ENCODE measurements at regions not wholly inside any gene's neighbourhood (a gene's known extent, or its start where the extent isn't known, plus 50 kb on each side); places are given as distances from the start of the nearest gene placed in this dataset.
A peak's percentile ranks its signal among the peaks of the same experiment; 100 is the strongest.
"Not testable (repeated sequence)": the region's sequence is repeated elsewhere in the genome, so short reads cannot be mapped to it uniquely, and the experiment has no call there.

DNA sequence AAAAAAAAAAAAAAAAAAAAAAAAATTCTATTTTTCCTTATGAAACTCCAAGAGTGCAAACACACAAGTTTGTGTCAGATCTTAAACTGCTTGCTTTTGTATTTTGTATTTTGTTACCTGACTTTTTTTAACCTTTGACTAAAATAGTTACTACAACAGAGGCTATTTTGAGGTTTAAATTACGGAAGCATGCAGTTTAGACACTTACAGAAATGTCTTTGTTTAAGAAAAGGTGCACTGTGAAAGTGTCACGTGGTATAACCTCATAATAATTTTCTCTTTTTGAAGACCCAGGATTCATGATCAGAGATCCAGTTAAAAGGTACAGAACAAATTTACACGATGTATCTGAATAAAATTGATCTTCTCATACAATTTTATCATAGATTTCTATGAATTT is 152.4 kb downstream of the SPIN4 start:
- DNase-seq; in situ Hi-C loops (cut with HindIII; ENCODE audit: low pct_ligation_motif_present, low pct_unique_long_range_greater_than_20kb, low sequenced_read_pairs): not testable (repeated sequence)

DNA sequence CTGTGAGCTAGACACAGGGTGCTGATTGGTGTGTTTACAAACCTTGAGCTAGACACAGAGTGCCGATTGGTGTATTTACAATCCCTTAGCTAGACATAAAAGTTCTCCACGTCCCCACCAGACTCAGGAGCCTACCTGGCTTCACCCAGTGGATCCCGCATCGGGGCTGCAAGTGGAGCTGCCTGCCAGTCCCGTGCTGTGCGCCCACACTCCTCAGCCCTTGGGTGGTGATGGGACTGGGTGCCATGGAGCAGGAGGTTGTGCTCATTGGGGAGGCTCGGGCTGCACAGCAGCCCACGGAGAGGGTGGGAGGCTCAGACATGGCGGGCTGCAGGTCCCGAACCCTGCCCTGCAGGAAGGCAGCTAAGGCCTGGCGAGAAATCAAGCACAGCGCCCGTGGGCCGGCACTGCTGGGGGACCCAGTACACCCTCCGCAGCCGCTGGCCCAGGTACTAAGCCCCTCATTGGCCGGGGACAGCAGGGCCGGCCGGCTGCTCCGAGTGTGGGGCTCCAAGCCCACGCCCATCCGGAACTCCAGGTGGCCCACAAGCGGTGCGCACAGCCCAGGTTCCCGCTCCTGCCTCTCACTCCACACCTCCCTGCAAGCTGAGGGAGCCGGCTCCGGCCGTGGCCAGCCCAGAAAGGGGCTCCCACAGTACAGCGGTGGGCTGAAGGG is 158.6 kb downstream of the SPIN4 start:
- DNase-seq; in situ Hi-C loops (cut with HindIII; ENCODE audit: low pct_ligation_motif_present, low pct_unique_long_range_greater_than_20kb, low sequenced_read_pairs): not testable (repeated sequence)

DNA sequence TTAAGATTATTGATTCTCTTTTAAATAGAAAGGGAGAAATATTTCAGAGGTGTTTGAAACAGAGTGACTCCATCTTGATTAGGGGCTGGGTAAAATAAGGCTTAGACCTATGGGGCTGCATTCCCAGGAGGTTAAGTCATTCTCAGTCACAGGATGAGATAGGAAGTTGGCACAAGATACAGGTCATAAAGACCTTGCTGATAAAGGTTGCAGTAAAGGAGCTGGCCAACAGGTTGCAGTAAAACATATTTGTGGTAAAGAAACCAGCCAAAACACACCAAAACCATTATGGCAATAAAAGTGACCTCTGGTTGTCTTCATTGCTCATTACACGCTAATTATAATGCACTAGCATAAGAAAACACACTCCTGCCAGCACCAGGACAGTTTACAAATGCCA is 165.0 kb downstream of the SPIN4 start:
- in situ Hi-C loops (cut with HindIII; ENCODE audit: low pct_ligation_motif_present, low pct_unique_long_range_greater_than_20kb, low sequenced_read_pairs) = no loop called here
- peak; percentile 65 for DNase-seq

DNA sequence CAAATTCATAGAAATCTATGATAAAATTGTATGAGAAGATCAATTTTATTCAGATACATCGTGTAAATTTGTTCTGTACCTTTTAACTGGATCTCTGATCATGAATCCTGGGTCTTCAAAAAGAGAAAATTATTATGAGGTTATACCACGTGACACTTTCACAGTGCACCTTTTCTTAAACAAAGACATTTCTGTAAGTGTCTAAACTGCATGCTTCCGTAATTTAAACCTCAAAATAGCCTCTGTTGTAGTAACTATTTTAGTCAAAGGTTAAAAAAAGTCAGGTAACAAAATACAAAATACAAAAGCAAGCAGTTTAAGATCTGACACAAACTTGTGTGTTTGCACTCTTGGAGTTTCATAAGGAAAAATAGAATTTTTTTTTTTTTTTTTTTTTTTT is 171.3 kb downstream of the SPIN4 start:
- in situ Hi-C loops (cut with HindIII; ENCODE audit: low pct_ligation_motif_present, low pct_unique_long_range_greater_than_20kb, low sequenced_read_pairs); DNase-seq: not testable (repeated sequence)

DNA sequence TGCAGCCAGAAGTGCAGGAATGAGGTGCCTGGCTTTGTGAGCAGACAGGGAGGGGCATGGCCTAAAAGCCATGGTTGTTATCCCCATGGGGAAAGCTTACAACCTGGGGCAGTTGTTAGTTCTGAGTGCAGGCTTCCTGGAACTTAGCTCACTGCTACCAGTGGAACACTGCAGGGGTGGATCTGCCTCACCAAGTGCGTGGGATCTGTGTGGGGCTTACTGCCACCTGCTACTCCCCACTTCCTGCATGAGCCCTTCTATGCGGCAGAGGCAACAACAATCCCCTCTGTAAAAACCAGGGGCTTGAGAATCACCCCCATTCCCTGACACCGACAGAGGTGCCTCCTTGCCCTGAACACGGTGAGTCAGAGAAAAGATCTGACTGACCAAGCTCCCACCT is 174.6 kb downstream of the SPIN4 start:
- in situ Hi-C loops (cut with HindIII; ENCODE audit: low pct_ligation_motif_present, low pct_unique_long_range_greater_than_20kb, low sequenced_read_pairs); DNase-seq: not testable (repeated sequence)

DNA sequence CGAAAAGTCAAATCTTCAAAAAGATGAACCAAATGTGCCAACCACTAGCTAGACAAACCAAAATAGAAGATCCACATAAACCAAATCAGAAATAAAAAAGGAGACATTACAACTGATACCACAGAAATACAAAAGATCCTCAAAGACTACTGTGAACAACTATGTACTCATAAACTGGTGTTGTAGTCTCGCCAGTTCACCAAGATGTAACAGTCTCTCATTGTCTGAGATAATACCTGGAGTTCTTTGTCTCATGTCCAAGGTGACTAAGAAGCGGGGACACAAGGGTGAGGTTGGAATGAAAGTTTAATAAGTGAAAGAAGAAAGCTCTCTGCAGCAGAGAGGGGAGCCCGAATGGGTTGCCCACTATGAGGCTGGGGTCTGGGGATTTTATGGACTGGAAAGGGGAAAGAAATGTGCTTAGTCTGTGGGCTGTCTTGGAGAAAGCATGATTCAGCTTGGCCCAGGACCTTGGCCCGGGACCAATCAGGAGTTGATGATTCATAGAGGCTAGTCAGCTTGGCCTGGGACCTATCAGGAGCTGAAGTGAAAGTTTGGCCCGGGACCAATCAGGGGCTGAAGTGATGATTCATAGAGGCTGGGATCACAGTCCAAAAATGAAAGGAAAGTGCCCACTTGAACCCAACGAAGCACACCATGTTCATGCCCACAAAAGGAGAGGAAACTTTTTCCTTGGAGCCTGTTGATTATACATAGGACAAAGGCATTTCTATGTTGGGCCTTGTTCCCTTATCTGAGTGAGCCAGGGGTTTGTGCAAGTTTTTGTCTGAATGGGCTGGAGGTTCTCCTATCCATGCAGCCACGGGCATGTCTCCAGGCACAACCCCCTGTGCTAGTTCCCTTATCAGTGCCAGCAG is 177.1 kb downstream of the SPIN4 start:
- DNase-seq; in situ Hi-C loops (cut with HindIII; ENCODE audit: low pct_ligation_motif_present, low pct_unique_long_range_greater_than_20kb, low sequenced_read_pairs): not testable (repeated sequence)

DNA sequence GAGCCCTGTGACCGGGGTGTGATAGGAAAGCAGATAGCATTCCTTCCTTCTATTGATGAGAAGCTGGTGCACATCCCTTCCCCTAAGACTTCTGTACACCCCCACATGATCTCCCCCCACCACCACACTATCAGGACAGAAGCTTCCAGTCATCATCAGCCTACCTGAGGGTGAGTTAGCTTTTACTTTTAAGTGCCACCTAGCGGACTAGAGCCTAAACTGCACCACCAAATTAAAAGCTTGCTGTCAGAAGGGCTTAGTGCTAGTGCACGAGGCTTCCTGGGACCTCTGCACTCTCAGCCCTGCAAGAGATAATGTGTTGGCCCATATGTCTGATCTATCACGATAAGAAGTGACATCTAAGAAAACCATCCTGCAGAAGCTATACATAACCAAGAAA is 181.7 kb downstream of the SPIN4 start:
- DNase-seq; in situ Hi-C loops (cut with HindIII; ENCODE audit: low pct_ligation_motif_present, low pct_unique_long_range_greater_than_20kb, low sequenced_read_pairs): not testable (repeated sequence)

DNA sequence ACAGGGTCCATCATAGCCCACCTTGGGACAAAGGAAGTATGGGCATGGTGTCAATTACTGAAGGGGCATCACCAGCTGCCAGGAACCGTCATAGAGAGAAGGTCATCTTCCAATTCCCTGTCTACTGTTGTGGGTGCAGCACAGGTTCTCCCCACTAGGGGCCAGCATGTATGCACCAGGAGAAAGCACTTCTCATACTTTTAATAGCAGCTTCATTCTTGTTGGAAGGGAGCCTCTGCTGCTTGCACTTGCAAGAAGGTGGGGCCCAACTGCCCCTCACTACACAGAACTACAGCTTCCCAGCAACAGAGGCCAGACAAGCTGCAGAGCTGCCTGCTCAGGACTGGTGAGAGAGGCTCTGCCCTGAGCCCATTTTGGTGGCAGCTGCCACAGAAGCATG is 182.2 kb downstream of the SPIN4 start:
- DNase-seq; in situ Hi-C loops (cut with HindIII; ENCODE audit: low pct_ligation_motif_present, low pct_unique_long_range_greater_than_20kb, low sequenced_read_pairs): not testable (repeated sequence)

DNA sequence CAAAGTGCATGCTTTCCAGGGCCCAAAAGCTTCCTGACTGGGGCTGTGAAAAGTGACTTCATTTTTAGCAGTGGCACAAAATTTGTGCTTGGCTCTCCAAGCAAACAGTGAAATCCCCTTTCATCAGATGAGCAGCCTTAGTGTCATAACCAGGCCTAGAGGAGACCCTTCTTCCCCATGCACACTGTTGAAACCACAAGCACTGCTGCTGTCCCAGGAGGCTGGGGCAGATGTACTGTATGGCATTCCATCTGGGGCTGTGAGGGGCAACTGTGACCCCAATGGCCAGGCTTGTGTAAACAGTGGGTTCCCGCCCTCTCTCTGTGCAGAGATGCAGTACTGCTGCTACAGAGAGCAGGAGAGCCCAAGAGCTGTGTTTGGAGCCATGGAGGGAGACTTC is 184.1 kb downstream of the SPIN4 start:
- in situ Hi-C loops (cut with HindIII; ENCODE audit: low pct_ligation_motif_present, low pct_unique_long_range_greater_than_20kb, low sequenced_read_pairs); DNase-seq: not testable (repeated sequence)

DNA sequence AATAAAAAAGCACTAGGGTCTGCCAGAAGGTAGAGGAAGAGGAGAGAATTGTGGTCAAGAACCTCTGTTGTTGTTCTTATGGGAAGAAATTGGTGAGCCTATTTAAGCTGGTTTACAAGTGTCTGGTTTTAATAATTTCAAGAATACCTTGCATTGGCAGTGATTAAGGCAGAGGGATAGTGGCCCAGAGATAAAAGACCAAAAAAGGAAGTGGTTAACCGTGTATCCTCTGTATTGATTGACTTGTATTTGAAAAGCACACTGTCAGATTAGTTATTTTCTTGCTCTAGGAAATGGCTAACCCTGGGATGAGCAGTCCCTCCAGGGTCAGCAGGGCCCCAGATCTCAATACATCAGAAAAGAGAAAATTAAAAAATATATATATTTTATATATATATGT is 190.1 kb downstream of the SPIN4 start:
- in situ Hi-C loops (cut with HindIII; ENCODE audit: low pct_ligation_motif_present, low pct_unique_long_range_greater_than_20kb, low sequenced_read_pairs); DNase-seq: not testable (repeated sequence)

DNA sequence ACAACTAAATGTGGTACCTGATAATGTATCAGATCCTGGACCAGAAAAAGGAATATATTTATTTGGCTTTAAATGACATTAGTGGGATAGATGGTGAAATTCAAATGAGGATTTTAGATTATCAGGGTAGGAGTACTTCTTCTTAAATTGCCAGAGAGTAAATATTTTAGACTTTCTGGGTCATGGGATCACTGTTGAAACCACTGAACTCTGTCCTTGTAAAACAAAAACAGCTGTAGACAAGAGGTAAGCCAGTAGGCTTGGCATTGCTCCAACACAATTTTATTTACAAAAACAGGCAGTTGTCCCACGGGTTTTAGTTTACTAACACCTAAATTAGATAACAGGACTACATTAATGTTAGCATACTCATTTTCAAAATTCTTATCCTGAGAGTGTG is 190.8 kb downstream of the SPIN4 start:
- DNase-seq; in situ Hi-C loops (cut with HindIII; ENCODE audit: low pct_ligation_motif_present, low pct_unique_long_range_greater_than_20kb, low sequenced_read_pairs): not testable (repeated sequence)

DNA sequence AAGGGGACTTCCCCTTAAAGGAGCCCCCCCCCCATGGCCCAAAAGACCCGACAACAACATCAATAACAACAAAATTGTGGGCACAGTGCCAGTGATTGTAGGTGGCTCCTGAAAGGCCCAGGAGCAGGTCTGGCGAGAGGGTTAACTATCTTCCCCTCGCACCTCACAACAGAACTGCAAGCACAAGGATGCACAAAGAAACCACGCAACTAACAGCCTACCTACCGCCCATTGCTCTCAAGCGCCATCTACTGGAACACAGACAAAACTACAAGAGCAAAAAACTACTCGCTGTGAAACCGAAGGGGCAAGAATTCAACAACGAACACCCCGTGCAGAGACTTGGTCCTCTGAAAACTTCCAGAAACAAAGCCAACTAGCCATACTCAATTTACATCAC is 205.6 kb downstream of the SPIN4 start:
- in situ Hi-C loops (cut with HindIII; ENCODE audit: low pct_ligation_motif_present, low pct_unique_long_range_greater_than_20kb, low sequenced_read_pairs); DNase-seq: not testable (repeated sequence)

DNA sequence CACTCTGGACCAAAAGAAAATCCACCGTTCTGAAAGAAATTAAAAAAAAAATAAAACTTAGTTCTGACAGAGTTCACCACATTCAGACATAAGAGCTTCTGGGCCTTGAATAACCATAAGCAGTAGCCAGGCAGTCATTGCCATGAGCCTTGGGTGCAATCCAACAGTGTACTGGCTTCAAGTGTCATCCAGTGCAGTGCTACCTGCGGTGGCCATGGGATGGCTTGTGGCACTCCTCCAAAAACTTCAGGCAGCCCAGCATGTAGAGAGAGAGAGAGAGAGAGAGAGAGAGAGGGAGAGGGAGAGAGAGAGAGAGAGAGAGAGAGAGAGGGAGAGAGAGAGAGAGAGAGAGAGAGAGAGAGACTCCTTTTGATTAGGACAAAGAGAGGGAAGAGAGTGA is 208.5 kb downstream of the SPIN4 start:
- in situ Hi-C loops (cut with HindIII; ENCODE audit: low pct_ligation_motif_present, low pct_unique_long_range_greater_than_20kb, low sequenced_read_pairs); DNase-seq: not testable (repeated sequence)

DNA sequence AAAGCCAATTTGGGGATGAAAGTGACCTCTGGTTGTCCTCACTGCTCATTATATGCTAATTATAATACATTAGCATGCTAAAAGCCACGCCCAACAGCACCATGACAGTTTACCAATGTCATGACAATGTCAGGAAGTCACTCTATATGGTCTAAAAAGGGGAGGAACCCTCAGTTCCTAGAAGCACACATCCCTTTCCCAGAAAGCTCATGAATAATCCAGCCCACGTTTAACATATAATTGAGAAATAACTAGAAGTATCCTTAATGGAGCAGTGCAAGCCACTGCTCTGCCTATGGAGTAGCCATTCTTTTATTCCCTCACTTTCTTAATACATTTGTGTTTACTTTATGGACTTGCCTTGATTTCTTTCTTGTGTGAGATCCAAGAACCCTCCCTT is 215.3 kb downstream of the SPIN4 start:
- DNase-seq; in situ Hi-C loops (cut with HindIII; ENCODE audit: low pct_ligation_motif_present, low pct_unique_long_range_greater_than_20kb, low sequenced_read_pairs): not testable (repeated sequence)

DNA sequence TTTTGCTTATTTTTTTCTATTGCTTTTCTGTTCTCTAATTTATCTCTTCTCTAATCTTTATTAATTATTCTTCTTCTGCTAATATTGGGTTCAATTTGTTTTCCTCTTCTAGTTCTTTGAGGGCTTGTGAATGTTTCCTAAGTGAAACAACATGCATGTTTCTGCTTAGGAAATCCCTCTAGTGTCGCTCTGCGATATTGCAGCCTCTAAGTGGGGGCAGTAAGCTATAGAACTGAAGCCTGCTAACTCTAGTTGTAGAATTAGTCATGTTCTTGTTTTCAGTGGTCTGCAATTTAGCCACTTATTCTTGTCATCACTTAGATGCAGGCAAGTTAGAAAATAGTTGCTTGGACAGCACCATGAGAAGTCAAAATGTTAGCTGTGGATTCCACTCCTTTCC is 222.6 kb downstream of the SPIN4 start:
- DNase-seq = peak; percentile 31

DNA sequence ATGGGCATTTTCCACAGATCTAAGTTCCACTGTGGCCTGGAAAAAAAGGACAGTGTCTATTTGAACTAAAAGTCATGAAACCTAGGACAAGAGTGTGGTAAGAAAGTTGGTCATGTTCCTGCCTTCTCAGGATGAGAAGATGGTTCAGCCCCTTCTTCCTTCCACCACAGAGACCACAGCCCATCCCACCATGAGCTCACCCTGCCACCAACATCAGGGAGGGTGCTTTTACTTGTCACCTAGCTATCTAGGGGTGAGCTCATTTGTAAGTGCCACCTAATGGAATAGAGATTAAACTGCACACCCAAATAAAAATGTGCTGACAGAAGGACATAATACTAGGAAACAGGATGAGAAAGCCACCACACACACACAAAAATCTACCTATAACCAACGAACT is 235.9 kb downstream of the SPIN4 start:
- no peak for DNase-seq
- in situ Hi-C loops (cut with HindIII; ENCODE audit: low pct_ligation_motif_present, low pct_unique_long_range_greater_than_20kb, low sequenced_read_pairs) = no loop called here

More for the DNA sequence above, 222.6 kb downstream of the SPIN4 start:
- in situ Hi-C loops (cut with HindIII; ENCODE audit: low pct_ligation_motif_present, low pct_unique_long_range_greater_than_20kb, low sequenced_read_pairs) = no loop called here

DNA sequence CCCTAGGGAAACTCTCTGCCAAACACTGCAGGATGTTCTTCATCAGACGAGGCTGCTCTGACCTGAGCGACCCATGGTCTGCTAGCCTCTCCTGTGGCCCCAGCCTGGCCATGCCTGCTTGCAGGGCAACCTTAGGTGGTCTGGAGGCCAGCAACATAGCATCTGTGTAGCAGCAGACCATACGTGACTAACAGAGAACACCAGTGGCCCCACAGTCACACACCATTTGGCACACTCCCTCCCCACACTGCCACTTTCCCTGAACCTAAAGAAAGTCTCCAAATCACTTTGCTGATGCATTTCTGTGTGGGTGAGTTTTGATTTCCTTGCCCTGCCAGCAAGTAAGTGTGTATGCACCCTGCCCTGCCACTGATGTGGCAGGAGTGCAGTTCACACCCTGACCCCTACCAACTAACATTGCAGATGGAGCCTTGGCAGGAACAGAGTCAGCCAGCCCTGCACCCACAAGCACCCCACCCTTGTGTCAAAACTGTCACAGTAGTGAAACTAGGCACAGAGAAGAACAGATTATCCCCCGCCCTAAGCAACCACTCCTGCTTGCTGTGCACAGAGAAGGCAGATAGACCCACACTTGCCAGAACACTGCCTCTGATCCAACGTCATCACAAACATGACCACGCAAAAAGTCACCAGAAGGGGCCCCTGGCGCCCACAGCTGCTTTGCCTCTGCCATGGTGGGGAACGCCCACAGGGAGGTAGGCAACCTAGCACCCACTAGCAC is 249.1 kb downstream of the SPIN4 start:
- in situ Hi-C loops (cut with HindIII; ENCODE audit: low pct_ligation_motif_present, low pct_unique_long_range_greater_than_20kb, low sequenced_read_pairs) = no loop called here
- no peak for DNase-seq

DNA sequence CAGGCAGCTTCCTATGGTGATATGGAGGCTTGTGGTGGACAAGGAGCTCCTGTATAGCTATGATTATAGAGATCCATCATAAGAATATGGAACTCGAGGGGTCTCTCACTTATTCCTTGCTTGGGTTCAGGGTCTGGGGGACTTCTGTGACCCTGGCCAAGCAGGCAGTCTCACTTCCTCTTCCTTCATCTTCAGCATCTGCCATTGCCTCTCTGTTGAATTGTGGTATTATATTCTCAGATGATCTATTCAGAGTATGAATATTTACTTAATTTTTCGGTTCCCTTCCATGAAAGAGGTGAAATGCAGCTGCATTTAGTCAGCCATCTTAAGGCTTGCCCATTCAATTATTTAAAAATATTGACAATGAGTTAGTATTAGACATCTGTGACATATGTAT is 292.9 kb downstream of the SPIN4 start:
- in situ Hi-C loops (cut with HindIII; ENCODE audit: low pct_ligation_motif_present, low pct_unique_long_range_greater_than_20kb, low sequenced_read_pairs) = no loop called here
- DNase-seq = no peak

DNA sequence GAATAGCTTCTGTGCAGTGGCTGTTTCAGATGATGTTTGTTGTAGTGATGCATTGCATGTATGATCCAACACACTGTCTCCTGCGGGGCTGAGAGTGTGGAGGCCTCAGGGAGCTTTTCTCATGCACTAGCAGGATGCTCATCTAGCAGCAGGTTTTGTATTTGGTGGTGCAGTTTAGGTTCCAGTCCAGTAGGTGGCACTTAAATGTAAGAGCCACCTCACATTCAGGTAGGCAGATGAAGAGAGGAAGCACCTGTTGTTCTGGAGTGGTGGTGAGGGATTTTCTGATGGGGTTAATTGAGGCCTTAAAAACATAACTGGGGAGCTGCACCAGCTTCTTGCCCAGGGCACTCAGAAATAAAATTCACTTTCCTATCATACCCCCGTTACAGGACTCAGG is 300.9 kb downstream of the SPIN4 start:
- peak; percentile 2 for DNase-seq
- in situ Hi-C loops (cut with HindIII; ENCODE audit: low pct_ligation_motif_present, low pct_unique_long_range_greater_than_20kb, low sequenced_read_pairs) = no loop called here
